H1 (cell line): ENCODE measurements at regions not wholly inside any gene's neighbourhood (a gene's known extent, or its start where the extent isn't known, plus 50 kb on each side); places are given as distances from the start of the nearest gene placed in this dataset.

Experiments
- BACH1 ChIP-seq: IDR thresholded peaks from 2 replicates; pipeline ENCODE4 v1.6.1; 2012; ENCODE audit warnings: low read length, improper control_type of control experiment
- BCL11A ChIP-seq, 2 experiments: IDR thresholded peaks; one replicate each; pipeline ENCODE4 v1.6.1; 2011; ENCODE audit warnings: low read depth in 2 of 2, low read length in 2 of 2, mild to moderate bottlenecking in 2 of 2
- CTCF ChIP-seq, 3 experiments: IDR thresholded peaks; 1 replicate in 2 of 3; 2 replicates in 1 of 3; pipeline versions ENCODE4 v1.5.1 to v1.6.1; 2011; ENCODE audit warnings: low read length in 3 of 3, mild to moderate bottlenecking in 3 of 3, inconsistent platforms in 2 of 3, low read depth in 1 of 3, moderate library complexity in 1 of 3; ENCODE audit not compliant: insufficient read depth in 1 of 3; ENCODE audit errors: control extremely low read depth in 1 of 3
- EGR1 ChIP-seq: IDR thresholded peaks from 2 replicates; pipeline ENCODE4 v1.6.1; 2011; ENCODE audit warnings: low read depth, low read length, borderline replicate concordance
- EZH2 ChIP-seq: fragments of 200-600 bp; sonication (generic); IDR thresholded peaks from 2 replicates; pipeline ENCODE4 v1.7.1; 2012; ENCODE audit warnings: low read depth, mild to moderate bottlenecking, moderate library complexity, low read length, inconsistent platforms; ENCODE audit not compliant: severe bottlenecking
- HDAC6 ChIP-seq: IDR thresholded peaks from one replicate; pipeline ENCODE4 v1.7.1; 2012; ENCODE audit warnings: low read depth, mild to moderate bottlenecking, inconsistent platforms, low read length, moderate library complexity
- MAFK ChIP-seq: IDR thresholded peaks from 2 replicates; pipeline ENCODE4 v1.6.1; 2012; ENCODE audit warnings: low read depth, mild to moderate bottlenecking, improper control_type of control experiment, low read length
- MAX ChIP-seq: IDR thresholded peaks from 2 replicates; pipeline ENCODE4 v1.6.1; 2012; ENCODE audit warnings: inconsistent platforms
- POLR2A ChIP-seq, 2 experiments: IDR thresholded peaks; 1 replicate in 1 of 2; 2 replicates in 1 of 2; pipeline ENCODE4 v1.6.1; 2011; ENCODE audit warnings: low read depth in 2 of 2, low read length in 2 of 2, mild to moderate bottlenecking in 2 of 2; ENCODE audit errors: control extremely low read depth in 1 of 2
- RXRA ChIP-seq: IDR thresholded peaks from 2 replicates; pipeline ENCODE4 v1.6.1; 2011; ENCODE audit warnings: low read depth, mild to moderate bottlenecking, low read length, moderate library complexity; ENCODE audit not compliant: insufficient read depth
- TBP ChIP-seq: IDR thresholded peaks from 2 replicates; pipeline ENCODE4 v1.6.1; 2011; ENCODE audit warnings: low read depth, low read length, improper control_type of control experiment

GRCh38 chr1:168829876-168830275 is 100.9 kb upstream of the DPT start:
- TF ChIP-seq BCL11A (IDR thresholded peaks at IDR 0.05; ENCODE audit: low read depth in 2 of 2, low read length in 2 of 2) (no peak), EZH2 (no peak), CTCF (IDR thresholded peaks at IDR 0.05; ENCODE audit: control extremely low read depth in 1 of 3, insufficient read depth in 1 of 3, low read depth in 1 of 3, low read length in 3 of 3) (no peak), TBP (no peak), EGR1 (no peak), BACH1 (no peak), RXRA (no peak), HDAC6 (no peak), MAFK (no peak), MAX (no peak), POLR2A (IDR thresholded peaks at IDR 0.05; ENCODE audit: control extremely low read depth in 1 of 2, low read depth in 2 of 2, low read length in 2 of 2) (no peak)
